SK-N-DZ (cell line): ENCODE measurements at regions not wholly inside any gene's neighbourhood (a gene's known extent, or its start where the extent isn't known, plus 50 kb on each side); places are given as distances from the start of the nearest gene placed in this dataset.
A peak's percentile ranks its signal among the peaks of the same experiment; 100 is the strongest.

Experiments
- DNase-seq: peaks from one replicate; pipeline ENCODE4 v3.0.0-alpha.2; 2015; ENCODE audit warnings: low spot score

DNA sequence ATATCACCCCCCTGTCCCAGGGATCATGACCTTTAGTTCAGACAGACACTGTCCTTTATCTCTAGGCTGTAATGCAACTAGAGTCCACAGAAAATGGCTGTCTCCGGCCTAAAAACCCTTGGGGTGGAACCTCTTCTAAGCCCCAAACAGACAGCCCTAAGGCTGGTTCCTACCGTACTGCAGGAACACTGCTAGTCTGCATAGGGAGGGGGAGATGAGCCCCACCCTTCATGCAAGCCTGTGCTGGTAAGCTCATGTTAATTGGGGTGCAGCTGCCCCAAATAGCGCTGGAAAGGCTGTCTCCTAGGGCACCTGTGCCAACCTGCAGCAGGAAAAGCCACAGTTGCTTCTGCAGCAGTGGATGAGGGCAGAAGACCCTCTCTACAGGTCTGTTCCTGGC is 252.1 kb upstream of the MDFIC2 start:
- no peak for DNase-seq

GRCh38 chr3:70561796-70562195 is 249.4 kb upstream of the MDFIC2 start:
- DNase-seq, result no peak

GRCh38 chr3:70558956-70559355 is 246.5 kb upstream of the MDFIC2 start:
- no peak for DNase-seq

DNA sequence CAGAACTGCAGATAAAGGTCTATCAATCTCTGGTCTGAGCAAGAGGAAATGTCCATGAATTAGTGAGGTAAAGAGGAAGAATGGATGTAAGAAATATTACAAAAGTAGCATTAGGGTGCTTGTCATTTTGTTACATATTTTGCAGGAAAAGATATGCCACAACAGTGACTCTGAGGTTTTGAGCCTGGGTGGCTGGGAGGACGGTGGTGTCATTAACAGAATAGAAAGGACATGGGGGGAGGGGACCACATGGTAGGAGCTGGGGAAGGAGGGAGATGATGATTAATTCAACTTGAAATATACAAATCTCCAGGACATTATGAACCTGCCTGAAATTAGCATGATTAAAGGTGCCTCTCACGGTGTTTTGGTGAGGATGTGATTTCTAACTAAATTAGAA is 245.5 kb upstream of the MDFIC2 start:
- no peak for DNase-seq

- no peak for DNase-seq
Measured at GRCh38 chr3:70556056-70556455, 243.6 kb upstream of the MDFIC2 start.

- no peak for DNase-seq
Measured at GRCh38 chr3:70554170-70554569, 241.7 kb upstream of the MDFIC2 start.

- DNase-seq, result peak; percentile 2
Measured at GRCh38 chr3:70550723-70551319, 238.4 kb upstream of the MDFIC2 start.

DNA sequence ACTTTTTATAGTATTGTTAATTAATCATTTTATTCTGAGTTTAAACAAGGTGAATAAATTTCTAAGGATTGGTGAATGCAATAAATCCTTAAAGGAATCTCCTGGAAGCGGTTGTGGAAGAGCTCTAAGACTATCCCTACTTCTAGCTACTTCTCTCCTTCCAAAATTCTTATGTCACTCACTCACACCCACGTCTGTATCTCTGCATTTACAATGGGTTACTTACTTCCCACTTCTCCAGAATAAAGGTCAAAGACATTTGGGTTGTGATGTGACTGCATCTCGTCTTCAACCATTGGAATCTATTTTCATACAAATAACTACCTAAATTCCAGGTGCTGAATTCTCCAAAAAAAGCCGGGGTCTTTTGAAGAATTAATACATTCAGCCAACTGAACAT is 234.2 kb upstream of the MDFIC2 start:
- no peak for DNase-seq

DNA sequence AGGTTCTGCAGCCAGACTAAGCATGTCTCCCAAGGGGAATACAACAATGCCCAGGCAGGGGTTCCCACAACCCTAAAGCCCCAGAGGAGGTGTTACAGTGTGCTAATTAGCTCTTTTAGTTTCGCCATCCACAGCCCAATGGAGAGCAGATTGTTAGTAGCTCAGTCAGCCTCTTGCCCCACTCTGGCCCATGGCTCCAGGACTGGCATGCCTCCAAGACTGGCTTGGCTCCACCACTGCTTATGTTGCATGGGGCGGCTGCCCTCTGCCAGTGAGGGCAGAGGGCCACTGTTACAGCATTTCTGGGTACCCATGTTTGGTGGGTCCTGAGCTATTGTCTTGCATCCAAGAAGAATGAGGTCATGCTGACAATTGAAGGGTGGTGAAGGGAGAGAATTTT is 231.1 kb upstream of the MDFIC2 start:
- DNase-seq, result no peak

DNA sequence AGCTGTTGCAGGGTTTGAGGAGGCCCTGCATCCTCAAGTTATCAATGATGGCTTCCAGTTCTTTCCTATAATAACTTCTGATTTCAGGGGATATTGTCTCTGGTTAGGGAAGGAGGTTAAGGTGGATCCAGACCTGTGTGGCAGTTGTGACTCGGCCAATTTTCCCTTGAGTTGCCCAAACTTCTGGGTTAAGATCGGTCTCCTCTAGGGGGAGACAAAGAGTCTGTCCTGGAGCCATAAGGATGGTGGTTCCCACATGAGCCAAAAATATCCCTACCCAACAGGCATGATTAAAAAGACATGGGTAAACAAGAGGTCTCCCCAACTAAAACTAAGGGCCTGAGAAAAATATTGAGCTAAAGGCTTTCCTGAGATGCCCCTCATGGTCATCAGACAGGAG is 227.5 kb upstream of the MDFIC2 start:
- no peak for DNase-seq

DNA sequence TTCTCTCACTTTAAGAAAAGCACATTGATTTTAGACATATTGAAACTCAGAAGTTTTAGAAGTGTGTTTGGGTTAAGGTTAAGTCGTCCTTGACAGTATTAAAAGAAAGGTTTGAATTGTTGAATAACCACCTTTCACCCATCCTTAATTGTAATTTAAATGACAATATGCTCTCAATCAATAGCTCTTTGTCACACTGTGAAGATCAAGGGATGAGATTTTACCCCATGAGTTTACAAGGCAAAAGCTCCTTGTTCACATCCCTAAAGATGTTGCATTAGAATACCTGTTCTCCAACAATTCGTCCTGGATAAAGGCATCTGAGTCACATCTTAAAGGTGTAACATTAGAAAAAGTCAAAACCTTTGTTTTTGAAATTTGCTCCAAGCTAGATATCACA is 220.4 kb upstream of the MDFIC2 start:
- DNase-seq, result no peak

DNA sequence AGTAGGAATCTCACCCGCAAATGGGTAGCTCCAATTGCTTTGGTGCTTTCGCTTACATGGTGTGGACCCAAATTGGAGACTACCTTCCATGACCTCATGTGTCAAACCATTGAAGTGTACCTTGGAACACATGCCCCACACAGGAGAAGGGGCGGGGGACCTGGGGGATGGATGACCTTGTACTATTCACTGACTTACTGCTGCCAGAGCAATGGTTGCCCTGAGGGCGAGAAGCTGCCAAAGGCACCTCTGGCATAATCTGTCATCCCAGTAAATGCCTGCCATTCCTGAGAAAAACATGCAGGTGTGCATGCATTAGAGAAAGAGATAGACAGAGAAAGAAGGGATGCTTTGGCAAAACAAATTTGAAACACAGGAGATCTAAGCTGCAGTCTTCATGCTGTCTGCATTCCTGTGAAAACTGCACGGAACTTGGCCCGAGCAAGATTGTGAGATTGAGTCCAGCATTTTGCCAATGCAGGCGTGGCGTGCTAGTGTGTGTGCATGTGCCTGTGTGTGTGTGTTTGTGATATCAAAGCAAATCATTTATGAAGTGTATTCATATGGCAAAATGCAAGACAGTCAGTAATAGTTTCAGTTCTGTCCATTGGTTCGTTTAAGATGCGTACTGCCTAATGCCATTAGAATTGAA is 219.5 kb upstream of the MDFIC2 start:
- DNase-seq, result no peak

GRCh38 chr3:70531063-70531657 is 218.7 kb upstream of the MDFIC2 start:
- peak; percentile 7 for DNase-seq

DNA sequence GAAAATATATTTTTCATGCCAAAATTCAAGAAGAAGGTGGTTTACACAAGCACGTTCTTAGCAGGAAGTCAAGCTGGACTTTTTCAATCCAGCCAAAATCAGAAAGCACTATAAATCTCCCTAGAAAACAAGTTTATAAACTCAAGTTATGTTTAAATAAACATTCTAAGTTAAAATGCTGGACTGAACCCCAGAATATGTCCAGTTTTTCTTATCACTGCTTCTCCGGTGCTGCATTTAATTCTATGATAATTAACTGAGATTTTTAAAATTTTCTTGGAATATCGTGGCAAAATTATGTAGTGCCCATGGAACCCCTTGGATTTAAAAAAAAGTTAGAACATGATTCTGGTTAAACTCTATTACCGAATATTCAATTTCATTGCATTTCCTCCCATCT is 218.2 kb upstream of the MDFIC2 start:
- DNase-seq, result no peak

- no peak for DNase-seq
Measured at GRCh38 chr3:70527026-70527425, 214.6 kb upstream of the MDFIC2 start.

DNA sequence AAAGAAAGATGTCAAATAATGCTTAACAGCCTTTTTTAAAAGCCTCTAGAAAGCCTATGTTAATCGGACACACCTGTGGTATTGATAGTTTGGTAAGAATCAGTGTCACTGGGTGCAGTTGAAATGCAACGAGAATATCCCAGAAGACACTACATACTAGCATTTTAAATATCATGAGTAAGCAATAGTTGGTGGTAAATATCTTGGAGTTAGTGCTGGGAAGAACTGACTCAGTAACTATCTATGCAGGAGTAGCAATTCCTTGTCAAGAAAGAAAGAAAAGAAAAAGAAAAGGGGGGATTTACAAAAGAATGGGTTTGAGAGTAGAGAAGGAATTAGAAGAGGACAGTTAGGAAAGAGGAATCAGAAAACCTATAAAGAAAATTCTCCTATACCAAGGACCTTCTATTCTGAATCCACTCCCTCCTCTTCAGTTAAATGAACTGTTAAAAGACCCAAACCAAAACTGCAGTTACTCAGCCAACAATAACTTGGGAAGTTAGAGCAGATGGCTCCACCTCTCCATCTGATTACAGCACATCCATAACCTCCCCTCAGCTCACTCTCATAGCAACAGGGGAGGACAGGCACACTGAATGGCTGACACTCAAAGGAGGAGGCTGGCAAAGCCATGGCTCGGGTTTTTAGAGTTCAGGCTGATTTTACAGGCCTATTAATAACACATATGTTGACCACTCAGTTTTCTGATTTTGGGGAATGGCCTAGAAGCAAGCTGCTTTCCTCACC is 207.6 kb upstream of the MDFIC2 start:
- DNase-seq, result no peak

GRCh38 chr3:70519026-70519425 is 206.6 kb upstream of the MDFIC2 start:
- no peak for DNase-seq

- DNase-seq, result no peak
Measured at GRCh38 chr3:70518356-70518755, 205.9 kb upstream of the MDFIC2 start.

DNA sequence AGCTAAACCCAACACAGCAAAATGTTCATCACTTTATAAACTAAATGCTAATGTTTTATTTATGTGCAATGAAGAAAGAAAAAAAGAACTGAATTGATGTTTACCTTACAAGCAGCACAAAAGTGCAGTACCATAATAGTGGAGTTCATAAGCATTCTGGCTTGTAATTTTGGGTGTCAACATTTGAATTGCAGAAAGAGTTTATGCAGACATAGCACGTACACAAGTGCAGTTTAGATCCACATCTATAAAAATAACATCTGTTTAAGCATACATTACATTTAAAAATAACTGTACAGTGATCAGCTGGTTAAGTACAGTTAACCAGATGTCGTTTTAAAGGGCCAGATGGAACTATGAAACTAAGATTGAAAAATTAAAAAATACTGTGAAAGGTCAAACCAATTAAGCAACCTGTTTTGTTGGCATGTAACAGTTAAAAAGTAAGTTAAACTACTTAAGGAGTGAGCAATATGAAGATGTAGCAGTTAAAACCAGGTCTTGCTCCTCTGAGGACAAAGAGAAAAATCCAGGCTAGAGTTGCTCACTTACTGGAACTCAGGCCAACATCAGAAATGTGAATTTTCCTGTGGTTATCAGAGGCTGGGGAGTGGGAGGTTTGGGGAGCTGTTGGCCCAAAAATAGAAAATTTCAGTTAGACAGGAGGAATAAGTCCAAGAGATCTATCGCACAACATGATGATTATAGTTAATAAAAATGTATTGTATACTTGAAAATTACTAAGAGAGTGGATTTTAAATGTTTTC is 204.9 kb upstream of the MDFIC2 start:
- DNase-seq, result no peak

DNA sequence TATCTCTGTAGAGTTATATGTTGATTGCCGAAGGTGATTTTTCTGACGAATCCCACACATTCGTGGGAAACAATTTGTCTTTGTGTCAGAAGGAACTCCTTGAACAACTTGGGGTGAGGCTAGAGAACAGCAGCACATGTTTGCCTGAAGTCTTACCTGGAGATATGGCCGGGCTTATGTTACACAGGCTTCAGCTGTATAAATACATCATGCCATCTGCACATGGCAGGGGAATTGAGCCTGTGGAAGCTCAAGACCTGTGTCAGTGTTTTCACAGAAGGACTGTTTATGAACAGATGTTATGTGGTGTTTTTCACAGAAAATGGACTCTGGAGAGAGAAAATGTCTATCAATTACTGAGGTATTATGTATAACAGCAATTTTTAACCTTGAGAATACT is 203.6 kb upstream of the MDFIC2 start:
- DNase-seq, result no peak

DNA sequence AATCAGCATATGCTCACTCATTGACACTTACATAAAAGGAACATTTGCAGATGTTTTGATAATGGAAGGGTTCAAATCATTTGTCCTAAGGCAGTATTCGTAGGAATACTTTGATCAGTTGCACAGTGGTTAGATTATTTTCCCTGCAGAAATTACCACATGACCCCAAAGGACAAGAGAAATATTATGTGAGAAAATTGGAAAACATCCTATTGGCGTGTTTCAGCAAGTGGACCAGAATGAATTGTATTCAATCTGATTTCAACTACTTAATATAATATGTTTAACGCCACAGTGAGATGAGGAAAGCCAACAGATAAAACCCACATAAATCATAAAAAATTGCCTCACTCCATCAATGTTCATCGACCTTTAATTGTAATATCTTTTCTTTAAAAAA is 195.0 kb upstream of the MDFIC2 start:
- DNase-seq, result no peak

GRCh38 chr3:70506775-70507174 is 194.3 kb upstream of the MDFIC2 start:
- DNase-seq, result no peak
